Right lobe of liver (tissue), 6 donors: ENCODE measurements at regions not wholly inside any gene's neighbourhood (a gene's known extent, or its start where the extent isn't known, plus 50 kb on each side); places are given as distances from the start of the nearest gene placed in this dataset.

Experiments
- ATAC-seq, 4 donors: fragments of 200-7000 bp; cut with Tn5 transposase; one replicate each; pipeline ENCODE4 v1.9.1; 2020; ENCODE audit warnings: mild to moderate bottlenecking in 4 of 4, moderate library complexity in 4 of 4
- DNase-seq, 3 donors: peaks; one replicate each; pipeline ENCODE4 v3.0.0-alpha.2; 2020
- H3K27ac ChIP-seq, 3 donors: fragments of 200-600 bp; one replicate each; pipeline ENCODE4 v1.8.0; 2022
- H3K27me3 ChIP-seq, 2 donors: fragments of 200-600 bp; one replicate each; pipeline ENCODE4 v1.8.0; 2022
- H3K36me3 ChIP-seq, 4 donors: fragments of 200-600 bp; sonication (generic) in 1 of 4; one replicate each; pipeline versions ENCODE4 v1.5.1 to v1.8.0; 2017 to 2022; ENCODE audit warnings: control low read depth in 1 of 4
- H3K4me1 ChIP-seq, 4 donors: fragments of 200-600 bp; sonication (generic) in 1 of 4; one replicate each; pipeline versions ENCODE4 v1.5.1 to v1.8.0; 2017 to 2022; ENCODE audit warnings: control low read depth in 1 of 4
- H3K4me3 ChIP-seq, 3 donors: fragments of 200-600 bp; one replicate each; pipeline ENCODE4 v1.8.0; 2022
- H3K9me3 ChIP-seq, 4 donors: fragments of 200-600 bp; sonication (generic) in 1 of 4; one replicate each; pipeline versions ENCODE4 v1.5.1 to v1.8.0; 2017 to 2022; ENCODE audit warnings: control low read depth in 1 of 4
- POLR2A ChIP-seq: fragments of 450-650 bp; IDR thresholded peaks from one replicate; pipeline ENCODE4 v1.6.1; 2017; ENCODE audit warnings: antibody characterized with exemption, mild to moderate bottlenecking
- WGBS: methylation state at CpG from one replicate; pipeline ENCODE4 v1.1.6; 2018; ENCODE audit warnings: low coverage, low lambda C conversion rate; ENCODE audit not compliant: insufficient coverage; ENCODE audit errors: missing lambda C conversion rate; 5-methylcytosine and 5-hydroxymethylcytosine counted together
- intact Hi-C, 2 donors: fragments of 100-400 bp; cut with DNase I; formaldehyde crosslinking; loops; one replicate each; pipeline versions ENCODE4 v1.11.2 to v1.14.1; 2022
- TF ChIP-seq, protein P1 (sequence below), 4 donors: fragments of 200-600 bp in 3 of 4; fragments of 450-650 bp in 1 of 4; IDR thresholded peaks; one replicate each; pipeline versions ENCODE4 v1.5.1 to v1.8.0; 2016 to 2022; ENCODE audit warnings: antibody characterized with exemption in 4 of 4, mild to moderate bottlenecking in 2 of 4
- donor health status: DM: no; HTN: yes; CAD: no.
- donor health status: DM: no; HTN: no; CAD: no.
- donor health status: DM: no; HTN: no; CAD: no.
- donor health status: DM: no; HTN: yes; CAD: no.
- donor health status: DM: no; HTN: yes; CAD: no.

DNA sequence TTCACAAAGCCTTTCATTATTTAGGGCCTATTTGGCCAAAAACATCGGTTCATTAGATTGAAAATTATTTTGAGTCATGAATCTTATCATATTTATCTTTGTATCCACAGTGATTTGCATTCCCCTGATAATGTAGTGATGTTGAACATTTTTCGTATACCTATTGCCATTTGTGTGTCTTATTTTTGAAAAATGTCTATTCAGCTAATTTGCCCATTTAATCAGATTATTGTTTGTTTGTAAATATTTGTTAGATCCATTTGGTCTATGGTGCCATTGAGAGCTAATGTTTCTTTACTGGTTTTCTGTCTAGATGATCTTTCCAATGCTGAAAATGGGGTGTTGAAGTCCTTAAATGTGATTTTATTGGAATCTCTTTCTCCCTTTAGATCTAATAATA lies 439.2 kb upstream of the TYRP1 start:
- intact Hi-C loops: no loop called here
- TF ChIP-seq, protein P1, sequence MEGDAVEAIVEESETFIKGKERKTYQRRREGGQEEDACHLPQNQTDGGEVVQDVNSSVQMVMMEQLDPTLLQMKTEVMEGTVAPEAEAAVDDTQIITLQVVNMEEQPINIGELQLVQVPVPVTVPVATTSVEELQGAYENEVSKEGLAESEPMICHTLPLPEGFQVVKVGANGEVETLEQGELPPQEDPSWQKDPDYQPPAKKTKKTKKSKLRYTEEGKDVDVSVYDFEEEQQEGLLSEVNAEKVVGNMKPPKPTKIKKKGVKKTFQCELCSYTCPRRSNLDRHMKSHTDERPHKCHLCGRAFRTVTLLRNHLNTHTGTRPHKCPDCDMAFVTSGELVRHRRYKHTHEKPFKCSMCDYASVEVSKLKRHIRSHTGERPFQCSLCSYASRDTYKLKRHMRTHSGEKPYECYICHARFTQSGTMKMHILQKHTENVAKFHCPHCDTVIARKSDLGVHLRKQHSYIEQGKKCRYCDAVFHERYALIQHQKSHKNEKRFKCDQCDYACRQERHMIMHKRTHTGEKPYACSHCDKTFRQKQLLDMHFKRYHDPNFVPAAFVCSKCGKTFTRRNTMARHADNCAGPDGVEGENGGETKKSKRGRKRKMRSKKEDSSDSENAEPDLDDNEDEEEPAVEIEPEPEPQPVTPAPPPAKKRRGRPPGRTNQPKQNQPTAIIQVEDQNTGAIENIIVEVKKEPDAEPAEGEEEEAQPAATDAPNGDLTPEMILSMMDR (IDR thresholded peaks at IDR 0.05): no peak
- no peaks in the 10 kb centered on the region for H3K27me3 ChIP-seq
- no peak overlapping the region for H3K27ac ChIP-seq
- H3K4me1 ChIP-seq: no peaks in the 10 kb centered on the region
- H3K36me3 ChIP-seq: no peaks in the 10 kb centered on the region
- WGBS: 10% methylated on average over 2 of the region's 2 CpGs
- H3K4me3 ChIP-seq: no peak overlapping the region
- ATAC-seq (no peak), DNase-seq (no peak)
- H3K9me3 ChIP-seq: no peaks in the 10 kb centered on the region

GRCh38 chr9:12266758-12267157 lies 426.4 kb upstream of the TYRP1 start:
- no peaks in the 10 kb centered on the region for H3K4me1 ChIP-seq
- no peak for DNase-seq
- H3K36me3 ChIP-seq: no peaks in the 10 kb centered on the region
- no peaks in the 10 kb centered on the region for H3K27me3 ChIP-seq
- H3K9me3 ChIP-seq: no peaks in the 10 kb centered on the region
- H3K27ac ChIP-seq: no peak overlapping the region
- ATAC-seq: no peak
- no peak overlapping the region for H3K4me3 ChIP-seq
- intact Hi-C loops: no loop called here
- TF ChIP-seq POLR2A: no peak
- TF ChIP-seq, protein P1 (IDR thresholded peaks at IDR 0.05): no peak
- WGBS: 26% methylated on average over 2 of the region's 2 CpGs

DNA sequence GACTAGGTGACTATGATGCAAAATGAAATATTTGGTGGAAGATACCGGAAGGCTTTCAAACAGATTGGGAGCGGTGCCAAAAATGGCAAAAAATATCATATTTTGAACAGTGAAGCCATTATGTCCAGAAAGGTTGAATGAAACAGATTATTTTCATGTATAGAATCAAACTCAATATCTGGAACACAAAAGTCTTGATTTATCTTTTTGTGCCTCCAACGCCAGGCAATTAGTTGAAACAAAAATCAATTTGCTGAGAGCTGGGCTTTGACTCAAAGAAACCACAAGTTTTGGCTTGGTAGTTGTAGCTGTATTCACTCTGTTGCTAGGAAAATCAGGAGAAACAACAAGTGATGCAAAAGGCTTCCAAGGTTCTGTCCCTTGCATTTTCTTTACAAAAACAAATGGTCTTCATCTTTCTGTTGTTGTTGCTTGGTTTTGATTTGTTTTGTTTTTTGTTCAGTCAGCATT lies 421.7 kb upstream of the TYRP1 start:
- no peak overlapping the region for H3K27ac ChIP-seq
- ATAC-seq: no peak
- DNase-seq: no peak
- intact Hi-C loops: no loop called here
- no peaks in the 10 kb centered on the region for H3K27me3 ChIP-seq
- no peaks in the 10 kb centered on the region for H3K9me3 ChIP-seq
- no peak for TF ChIP-seq POLR2A
- TF ChIP-seq, protein P1 (IDR thresholded peaks at IDR 0.05): no peak
- H3K36me3 ChIP-seq: no peaks in the 10 kb centered on the region
- 57% methylated on average over 3 of the region's 3 CpGs for WGBS
- H3K4me3 ChIP-seq: no peak overlapping the region
- no peaks in the 10 kb centered on the region for H3K4me1 ChIP-seq

GRCh38 chr9:12272471-12273120 lies 420.6 kb upstream of the TYRP1 start:
- H3K27ac ChIP-seq: no peak overlapping the region
- no peaks in the 10 kb centered on the region for H3K4me1 ChIP-seq
- no peaks in the 10 kb centered on the region for H3K36me3 ChIP-seq
- H3K27me3 ChIP-seq: no peaks in the 10 kb centered on the region
- whole genome bisulfite sequencing: 34% methylated on average over 2 of the region's 2 CpGs
- intact Hi-C loops: no loop called here
- DNase-seq (no peak), ATAC-seq (no peak)
- no peak overlapping the region for H3K4me3 ChIP-seq
- no peak for TF ChIP-seq POLR2A
- TF ChIP-seq, protein P1 (IDR thresholded peaks at IDR 0.05): no peak
- no peaks in the 10 kb centered on the region for H3K9me3 ChIP-seq

- no peak for DNase-seq
- no peak for TF ChIP-seq POLR2A
- TF ChIP-seq, protein P1 (IDR thresholded peaks at IDR 0.05): no peak
- intact Hi-C loops: no loop called here
- ATAC-seq: no peak
- no peaks in the 10 kb centered on the region for H3K36me3 ChIP-seq
- no peak overlapping the region for H3K27ac ChIP-seq
- H3K4me3 ChIP-seq: no peak overlapping the region
- H3K27me3 ChIP-seq: no peaks in the 10 kb centered on the region
- H3K4me1 ChIP-seq: no peaks in the 10 kb centered on the region
- H3K9me3 ChIP-seq: no peaks in the 10 kb centered on the region
- 47% methylated on average over 2 of the region's 2 CpGs for WGBS
Measured at GRCh38 chr9:12274577-12274976, 418.6 kb upstream of the TYRP1 start.
